Epidermal melanocyte (primary cell): ENCODE measurements at regions not wholly inside any gene's neighbourhood (a gene's known extent, or its start where the extent isn't known, plus 50 kb on each side); places are given as distances from the start of the nearest gene placed in this dataset.
"Not testable (repeated sequence)": the region's sequence is repeated elsewhere in the genome, so short reads cannot be mapped to it uniquely, and the experiment has no call there.

ENCODE experiments used
- DNase-seq: peaks from one replicate; pipeline ENCODE4 v3.0.0; 2011; ENCODE audit warnings: low spot score; ENCODE audit not compliant: insufficient read length

- no peak for DNase-seq
Observed at GRCh38 chr1:5688081-5689077, 303.8 kb downstream of the NPHP4 start.

GRCh38 chr1:5686925-5687706 is 305.1 kb downstream of the NPHP4 start:
- DNase-seq: no peak

GRCh38 chr1:5686195-5686594 is 306.0 kb downstream of the NPHP4 start:
- no peak for DNase-seq

DNA sequence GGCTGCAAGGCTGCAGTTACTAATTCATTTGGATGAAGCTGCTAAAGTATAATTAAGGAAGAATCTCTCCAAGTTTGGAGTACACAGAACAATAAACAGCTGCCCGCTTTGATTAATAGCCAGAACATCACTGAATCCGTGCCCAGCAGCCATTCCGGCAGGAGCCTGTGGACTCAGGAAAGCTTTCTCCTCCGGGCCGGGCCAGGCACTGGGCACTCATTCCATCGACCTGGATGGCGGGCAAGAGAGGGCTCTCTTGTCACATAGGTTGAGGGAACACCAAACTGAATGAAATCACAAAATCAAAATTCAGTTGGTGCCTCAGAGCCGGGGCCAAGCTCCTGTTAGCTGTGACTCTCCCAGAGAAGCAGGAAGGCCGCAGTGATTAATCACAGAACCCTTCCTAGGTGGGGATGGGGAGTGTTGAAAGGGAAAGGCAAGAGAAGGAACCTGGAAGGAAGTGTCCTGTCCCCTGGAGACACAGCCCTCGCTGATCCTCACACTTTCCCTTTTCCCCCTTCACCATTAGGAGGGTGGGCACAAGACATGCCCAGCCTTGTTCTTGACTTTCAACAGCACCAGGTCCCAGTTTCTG is 306.7 kb downstream of the NPHP4 start:
- no peak for DNase-seq

- no peak for DNase-seq
Observed at GRCh38 chr1:5684791-5685190, 307.4 kb downstream of the NPHP4 start.

GRCh38 chr1:5683446-5683845 is 308.8 kb downstream of the NPHP4 start:
- no peak for DNase-seq

GRCh38 chr1:5682626-5683225 is 309.5 kb downstream of the NPHP4 start:
- no peak for DNase-seq

GRCh38 chr1:5681654-5682053 is 310.6 kb downstream of the NPHP4 start:
- no peak for DNase-seq

GRCh38 chr1:5680600-5680999 is 311.6 kb downstream of the NPHP4 start:
- DNase-seq: no peak

DNA sequence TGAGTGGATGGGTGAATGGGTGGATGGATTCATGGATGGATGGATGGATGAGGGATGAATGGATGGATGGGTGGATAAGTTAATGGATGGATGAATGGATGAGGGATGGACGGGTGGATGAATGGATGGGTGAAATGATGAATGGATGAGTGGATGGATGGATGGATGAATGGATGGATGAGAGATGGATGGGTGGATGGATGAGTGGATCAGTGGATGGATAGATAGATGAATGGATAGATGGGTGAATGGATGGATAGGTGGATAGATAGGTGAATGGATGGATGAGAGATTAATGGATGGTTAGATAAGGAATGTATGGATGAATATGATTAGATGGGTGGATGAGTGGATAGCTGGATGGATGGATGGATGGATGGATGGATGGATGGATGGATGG is 313.5 kb downstream of the NPHP4 start:
- no peak for DNase-seq

GRCh38 chr1:5672355-5672754 is 319.9 kb downstream of the NPHP4 start:
- not testable (repeated sequence) for DNase-seq

DNA sequence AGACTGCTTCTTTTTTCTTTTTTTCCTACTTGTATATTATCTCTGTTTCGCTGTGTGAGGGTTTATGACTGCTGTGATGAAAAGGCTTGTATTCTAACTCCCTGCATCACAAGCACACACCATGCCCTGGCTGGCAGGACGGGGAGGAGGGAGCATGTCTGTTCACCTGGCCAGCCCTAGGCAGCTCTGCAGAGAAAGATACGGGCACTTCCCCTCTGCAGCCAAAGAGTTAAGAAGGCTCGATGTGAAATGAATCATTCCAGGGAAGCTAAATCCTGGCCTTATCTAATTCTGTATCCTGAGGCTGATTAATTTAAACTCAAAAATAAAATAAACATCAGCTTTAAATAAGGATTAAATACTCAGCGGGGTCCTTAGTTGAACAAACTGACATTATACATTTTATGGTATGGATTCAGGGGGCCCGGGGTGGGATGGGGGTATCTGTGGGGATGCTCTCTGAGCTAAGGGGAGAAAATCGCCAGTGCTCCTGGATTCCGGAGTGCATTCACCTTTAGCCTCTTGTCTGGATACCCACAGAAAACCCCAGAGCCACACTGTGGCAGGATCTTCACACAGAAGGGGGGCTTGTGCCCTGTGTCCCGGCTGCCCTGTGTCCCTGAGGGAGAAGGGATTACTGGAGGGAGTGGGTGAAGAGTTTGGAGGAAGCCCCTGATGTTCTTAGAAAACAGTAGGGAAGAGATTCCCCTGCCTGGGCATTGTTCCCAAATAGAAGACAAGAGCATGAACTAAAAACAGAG is 321.5 kb downstream of the NPHP4 start:
- no peak for DNase-seq

DNA sequence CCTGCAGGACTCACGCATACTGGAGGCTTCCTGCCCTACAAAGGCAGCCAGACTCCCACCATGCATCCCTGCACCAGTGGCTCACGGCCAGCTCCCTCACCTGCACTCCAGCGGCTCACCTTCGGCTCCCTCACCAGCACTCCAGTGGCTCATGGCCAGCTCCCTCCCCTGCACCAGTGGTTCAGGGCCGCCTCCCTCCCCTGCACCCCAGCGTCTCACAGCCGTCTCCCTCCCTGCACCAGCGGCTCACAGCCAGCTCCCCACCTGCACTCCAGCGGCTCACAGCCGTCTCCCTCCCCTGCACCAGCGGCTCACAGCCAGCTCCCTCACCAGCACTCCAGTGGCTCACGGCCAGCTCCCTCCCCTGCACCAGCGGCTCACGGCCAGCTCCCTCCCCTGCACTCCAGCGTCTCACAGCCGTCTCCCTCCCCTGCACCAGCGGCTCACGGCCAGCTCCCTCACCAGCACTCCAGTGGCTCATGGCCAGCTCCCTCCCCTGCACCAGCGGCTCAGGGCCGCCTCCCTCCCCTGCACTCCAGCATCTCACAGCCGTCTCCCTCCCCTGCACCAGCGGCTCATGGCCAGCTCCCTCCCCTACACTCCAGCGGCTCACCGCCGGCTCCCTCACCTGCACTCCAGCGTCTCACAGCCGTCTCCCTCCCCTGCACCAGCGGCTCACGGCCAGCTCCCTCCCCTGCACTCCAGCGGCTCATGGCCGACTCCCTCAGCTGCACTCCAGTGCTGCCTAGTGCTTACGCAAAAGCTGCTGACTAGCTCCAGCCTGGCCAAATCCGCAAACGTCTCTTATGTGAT is 324.5 kb downstream of the NPHP4 start:
- DNase-seq: no peak

DNA sequence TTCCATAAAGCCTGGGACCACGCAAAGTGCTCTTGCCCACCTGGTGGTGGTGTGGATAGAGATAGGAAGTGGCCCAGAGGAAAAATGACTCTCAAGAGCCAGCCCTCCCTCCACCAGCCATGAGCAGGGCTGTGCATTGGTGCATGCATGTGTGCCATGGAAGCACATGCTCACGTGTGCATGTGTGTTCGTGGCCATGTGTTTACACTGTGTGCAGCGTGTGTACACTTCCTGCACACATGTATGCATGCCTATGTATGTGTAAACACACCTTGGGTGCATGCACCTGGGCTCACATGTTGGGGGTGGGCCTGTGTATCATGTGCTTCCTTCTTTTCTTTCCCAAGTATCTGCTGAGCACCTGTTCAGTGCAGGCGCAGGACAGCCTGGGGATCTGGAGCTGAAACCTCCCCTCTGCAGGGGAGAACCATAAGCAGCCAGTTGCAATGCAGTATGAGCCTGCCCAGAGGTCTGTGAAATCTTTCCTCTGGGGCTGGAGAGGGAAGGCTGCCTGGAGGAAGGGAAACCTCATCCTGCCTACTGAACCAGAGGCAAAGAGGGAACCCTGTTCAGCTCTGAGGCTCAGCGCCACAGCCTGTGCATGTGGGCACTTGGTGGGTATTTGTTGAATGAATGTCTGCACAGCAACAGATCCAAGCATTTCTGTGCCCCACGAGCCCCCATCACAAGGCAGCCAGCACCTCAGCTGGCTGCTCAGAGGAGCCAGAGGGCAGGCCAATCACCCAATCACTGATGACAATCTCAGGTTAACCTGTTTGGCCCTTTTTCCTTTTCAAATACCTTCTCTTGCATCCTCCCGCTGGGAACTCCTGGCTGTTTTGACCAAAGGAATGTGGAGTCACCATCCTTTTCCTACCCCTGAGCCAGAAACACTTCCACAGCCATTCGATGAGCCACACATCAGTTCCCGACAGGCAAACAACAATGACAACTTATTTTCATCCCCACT is 327.0 kb downstream of the NPHP4 start:
- no peak for DNase-seq

DNA sequence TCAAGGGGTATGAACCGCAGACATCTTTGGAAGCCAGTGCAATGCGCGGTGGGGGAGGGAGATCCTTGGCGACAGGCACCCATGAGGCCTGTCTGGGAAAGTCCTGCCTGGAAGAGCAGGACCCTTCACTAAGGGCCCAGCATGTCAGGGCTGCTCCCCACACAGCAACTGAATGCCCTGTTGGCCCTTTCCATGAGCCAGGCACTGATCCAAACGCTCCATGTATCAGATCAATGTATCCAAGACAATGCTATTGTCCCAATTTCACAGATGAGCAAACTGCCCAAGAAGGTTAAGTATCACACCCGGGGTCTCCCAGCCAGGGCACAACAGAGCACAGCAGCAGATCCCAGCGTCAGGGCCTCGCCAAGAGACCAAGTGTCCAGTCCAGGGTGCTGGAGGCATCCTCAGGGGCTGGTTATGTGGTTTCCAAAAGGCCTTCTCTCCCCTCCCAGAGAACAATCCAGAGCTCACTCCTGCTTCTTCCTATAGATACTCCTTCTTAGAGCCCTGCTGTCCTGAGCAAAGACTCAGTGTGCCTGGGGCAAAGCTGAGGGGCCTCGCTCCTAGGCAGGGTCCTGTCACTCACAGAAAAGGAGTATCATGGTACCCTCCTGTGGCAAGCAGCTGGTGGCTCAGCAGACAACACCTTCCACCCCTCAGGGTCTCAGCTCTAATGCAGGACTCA is 328.0 kb downstream of the NPHP4 start:
- DNase-seq: no peak

- no peak for DNase-seq
Observed at GRCh38 chr1:5662744-5663126, 329.5 kb downstream of the NPHP4 start.

DNA sequence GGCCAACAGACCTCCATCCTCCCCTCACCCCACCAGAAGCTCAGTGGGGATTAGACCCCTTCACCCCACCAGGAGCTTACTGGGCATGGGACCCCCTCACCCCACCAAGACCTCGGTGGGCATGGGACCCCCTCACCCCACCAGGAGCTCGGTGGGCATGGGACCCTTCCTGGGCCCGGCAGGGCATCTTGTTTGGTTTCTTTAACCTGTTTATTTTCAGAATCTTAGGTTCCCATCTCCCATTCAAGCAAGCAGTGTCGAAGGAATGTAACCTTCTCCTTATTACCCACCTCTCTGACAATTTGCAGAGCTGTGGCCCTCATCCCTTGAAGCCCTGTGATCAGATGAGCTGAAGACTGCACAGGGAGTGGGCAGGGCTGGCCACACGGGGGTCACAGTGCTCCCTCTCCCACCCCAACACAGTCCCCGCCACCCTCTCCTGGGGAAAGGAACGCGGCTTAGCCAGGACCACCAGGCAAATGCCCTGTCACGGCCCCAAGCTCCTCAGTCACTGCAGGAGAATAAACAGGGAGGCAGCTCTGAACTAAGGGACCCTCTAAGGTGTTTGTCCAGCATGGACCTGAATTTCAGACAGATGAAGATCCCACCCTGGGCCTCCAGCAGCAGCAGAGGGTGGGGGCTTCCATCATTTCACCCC is 330.0 kb downstream of the NPHP4 start:
- DNase-seq: no peak
